OCI-LY7 (cell line): ENCODE measurements at regions not wholly inside any gene's neighbourhood (a gene's known extent, or its start where the extent isn't known, plus 50 kb on each side); places are given as distances from the start of the nearest gene placed in this dataset.

Experiments
- CTCF ChIP-seq: fragments of 200-600 bp; sonication (generic); conservative IDR thresholded peaks from 2 replicates; pipeline ENCODE4 v1.5.1; 2014; ENCODE audit warnings: mild to moderate bottlenecking, antibody characterized with exemption, low read length, moderate library complexity, mixed read lengths
- EZH2phosphoT487 ChIP-seq: fragments of 200-600 bp; sonication (generic); IDR thresholded peaks from 2 replicates; pipeline ENCODE4 v1.6.1; 2018; ENCODE audit warnings: low read depth, borderline replicate concordance, mild to moderate bottlenecking, mixed run types, antibody characterized with exemption, low read length, moderate library complexity, mixed read lengths

- TF ChIP-seq CTCF (no peak), EZH2phosphoT487 (no peak)
Measured at GRCh38 chr9:30140407-30140806, 2244.0 kb upstream of the ACO1 start.
